Left cardiac atrium (tissue), 4 donors: ENCODE measurements at regions not wholly inside any gene's neighbourhood (a gene's known extent, or its start where the extent isn't known, plus 50 kb on each side); places are given as distances from the start of the nearest gene placed in this dataset.

Experiments
- ATAC-seq, 2 donors: fragments of 200-7000 bp; cut with Tn5 transposase; one replicate each; pipeline ENCODE4 v1.9.1; 2020; ENCODE audit warnings: mild to moderate bottlenecking in 2 of 2, moderate library complexity in 2 of 2
- DNase-seq: peaks from one replicate; pipeline ENCODE4 v3.0.0-alpha.2; 2020
- intact Hi-C, 2 donors: fragments of 100-400 bp; cut with DNase I; formaldehyde crosslinking; loops; one replicate each; pipeline versions ENCODE4 v1.14.1 to v1.15.1; 2022 to 2023
- donor health status: DM: no; HTN: yes; CAD: no.
- donor health status: DM: no; HTN: yes; CAD: no; lungs with severe emphysema.
- donor health status: DM: yes; HTN: yes; CAD: no.
- donor health status: Dilated cardiomyopathy.

- no peak for DNase-seq
- intact Hi-C loops = loop anchor here in 1 of 2 donors (10.0 kb wide), 1 partner anchor 133 kb away; no protein-coding TSS in a partner anchor
These were observed 215.7 kb downstream of the SNX10 start for GRCh38 chr7:26507108-26507987.

GRCh38 chr7:26508481-26508880 is 216.8 kb downstream of the SNX10 start:
- no peak for ATAC-seq

More at GRCh38 chr7:26507108-26507987, 215.7 kb downstream of the SNX10 start:
- ATAC-seq = no peak

GRCh38 chr7:26508917-26509316 is 217.3 kb downstream of the SNX10 start:
- DNase-seq (no peak), ATAC-seq (no peak)
- intact Hi-C loops = loop anchor here in 1 of 2 donors (10.0 kb wide), 1 partner anchor 134 kb away; no protein-coding TSS in a partner anchor

More at GRCh38 chr7:26508481-26508880, 216.8 kb downstream of the SNX10 start:
- no peak for DNase-seq
- intact Hi-C loops = loop anchor here in 1 of 2 donors (10.0 kb wide), 1 partner anchor 134 kb away; no protein-coding TSS in a partner anchor

GRCh38 chr7:26510231-26510957 is 218.7 kb downstream of the SNX10 start:
- ATAC-seq (no peak), DNase-seq (no peak)
- intact Hi-C loops = no loop called here

- DNase-seq (no peak), ATAC-seq (no peak)
- intact Hi-C loops = no loop called here
These were observed 220.2 kb downstream of the SNX10 start for GRCh38 chr7:26511866-26512265.

GRCh38 chr7:26512737-26513136 is 221.1 kb downstream of the SNX10 start:
- no peak for DNase-seq
- no peak for ATAC-seq
- intact Hi-C loops = no loop called here

- no peak for DNase-seq
- intact Hi-C loops = no loop called here
- ATAC-seq = no peak
These were observed 222.3 kb downstream of the SNX10 start for GRCh38 chr7:26513948-26514347.

- intact Hi-C loops = no loop called here
- DNase-seq = no peak
- ATAC-seq = no peak
These were observed 223.0 kb downstream of the SNX10 start for GRCh38 chr7:26514633-26515032.

- intact Hi-C loops = no loop called here
- DNase-seq (no peak), ATAC-seq (no peak)
These were observed 223.7 kb downstream of the SNX10 start for GRCh38 chr7:26515314-26515842.

GRCh38 chr7:26520483-26520882 is 228.8 kb downstream of the SNX10 start:
- DNase-seq = no peak
- ATAC-seq = no peak
- intact Hi-C loops = no loop called here

- DNase-seq (no peak), ATAC-seq (no peak)
- intact Hi-C loops = no loop called here
These were observed 231.0 kb downstream of the SNX10 start for GRCh38 chr7:26522633-26523032.

- ATAC-seq = no peak
- DNase-seq = no peak
- intact Hi-C loops = no loop called here
These were observed 234.0 kb downstream of the SNX10 start for GRCh38 chr7:26525398-26526264.

- ATAC-seq (no peak), DNase-seq (no peak)
- intact Hi-C loops = no loop called here
These were observed 234.6 kb downstream of the SNX10 start for GRCh38 chr7:26526265-26526587.

- no peak for DNase-seq
- ATAC-seq = no peak
- intact Hi-C loops = no loop called here
These were observed 240.3 kb downstream of the SNX10 start for GRCh38 chr7:26531926-26532325.

GRCh38 chr7:26532471-26532870 is 240.8 kb downstream of the SNX10 start:
- no peak for DNase-seq
- intact Hi-C loops = no loop called here
- ATAC-seq = no peak

GRCh38 chr7:26533217-26533616 is 241.6 kb downstream of the SNX10 start:
- no peak for DNase-seq
- ATAC-seq = no peak
- intact Hi-C loops = no loop called here

GRCh38 chr7:26534649-26535482 is 243.2 kb downstream of the SNX10 start:
- intact Hi-C loops = no loop called here
- DNase-seq (no peak), ATAC-seq (no peak)

- no peak for DNase-seq
- no peak for ATAC-seq
- intact Hi-C loops = no loop called here
These were observed 243.9 kb downstream of the SNX10 start for GRCh38 chr7:26535483-26536007.
